Upper lobe of left lung (tissue), 6 donors: ENCODE measurements at regions not wholly inside any gene's neighbourhood (a gene's known extent, or its start where the extent isn't known, plus 50 kb on each side); places are given as distances from the start of the nearest gene placed in this dataset.

Source experiments
- ATAC-seq, 2 donors: fragments of 200-7000 bp; cut with Tn5 transposase; one replicate each; pipeline ENCODE4 v1.9.1; 2022; ENCODE audit warnings: mild to moderate bottlenecking in 2 of 2, moderate library complexity in 2 of 2; ENCODE audit not compliant: low FRiP score in 2 of 2
- DNase-seq, 2 donors: peaks; one replicate each; pipeline ENCODE4 v3.0.0-alpha.2; 2019 to 2020
- H3K27ac ChIP-seq, 4 donors: fragments of 200-600 bp; sonication (generic); one replicate each; pipeline ENCODE4 v1.5.1; 2016 to 2019
- H3K27me3 ChIP-seq, 4 donors: fragments of 200-600 bp; sonication (generic); one replicate each; pipeline ENCODE4 v1.5.1; 2017 to 2019
- H3K36me3 ChIP-seq, 4 donors: fragments of 200-600 bp; sonication (generic); one replicate each; pipeline ENCODE4 v1.5.1; 2016 to 2019
- H3K4me1 ChIP-seq, 4 donors: fragments of 200-600 bp; sonication (generic); one replicate each; pipeline ENCODE4 v1.5.1; 2018 to 2019
- H3K4me3 ChIP-seq, 4 donors: fragments of 200-600 bp; sonication (generic); one replicate each; pipeline ENCODE4 v1.5.1; 2017 to 2019; ENCODE audit warnings: mild to moderate bottlenecking in 2 of 4, moderate library complexity in 1 of 4
- H3K9me3 ChIP-seq, 4 donors: fragments of 200-600 bp; sonication (generic); one replicate each; pipeline ENCODE4 v1.5.1; 2018 to 2019
- CTCF ChIP-seq, 6 experiments: fragments of 450-650 bp in 4 of 6; fragments of 200-600 bp in 2 of 6; sonication (generic) in 2 of 6; IDR thresholded peaks; one replicate each; pipeline ENCODE4 v1.5.1; 2016 to 2019; ENCODE audit warnings: antibody characterized with exemption in 6 of 6
- EP300 ChIP-seq, 4 donors: sonication (generic); formaldehyde crosslinking; IDR thresholded peaks; one replicate each; pipeline ENCODE4 v1.5.1; 2017; ENCODE audit warnings: antibody characterized with exemption in 4 of 4, control low read depth in 2 of 4
- POLR2A ChIP-seq, 4 donors: fragments of 450-650 bp; IDR thresholded peaks; one replicate each; pipeline ENCODE4 v1.5.1; 2016 to 2017; ENCODE audit warnings: antibody characterized with exemption in 4 of 4, mild to moderate bottlenecking in 2 of 4
- POLR2AphosphoS5 ChIP-seq, 2 donors: sonication (generic); formaldehyde crosslinking; IDR thresholded peaks; one replicate each; pipeline ENCODE4 v1.5.1; 2017; ENCODE audit warnings: antibody characterized with exemption in 2 of 2
- whole genome bisulfite sequencing, 2 donors: methylation state at CpG; one replicate each; pipeline ENCODE4 v1.1.5; 2017 to 2018; 5-methylcytosine and 5-hydroxymethylcytosine counted together
- donor health status: DM: no; HTN: no; CAD: no; lungs with moderate emphysema.
- donor health status: DM: no; HTN: yes; CAD: no; lungs with severe emphysema.

- no peaks in the 10 kb centered on the region for H3K4me1 ChIP-seq
- H3K27ac ChIP-seq: no peak overlapping the region
- TF ChIP-seq CTCF (IDR thresholded peaks at IDR 0.05) (no peak), POLR2AphosphoS5 (IDR thresholded peaks at IDR 0.05) (no peak), EP300 (IDR thresholded peaks at IDR 0.05) (no peak), POLR2A (IDR thresholded peaks at IDR 0.05) (no peak)
- H3K36me3 ChIP-seq: no peaks in the 10 kb centered on the region
- peak in 1 of 2 donors; percentile 15 for DNase-seq
- no peak for ATAC-seq
- H3K27me3 ChIP-seq: no peaks in the 10 kb centered on the region
- H3K4me3 ChIP-seq: no peak overlapping the region
- no peaks in the 10 kb centered on the region for H3K9me3 ChIP-seq
- WGBS, 2 donors: 49 to 59% methylated on average over 2 of the region's 2 CpGs
Observed at GRCh38 chr16:66287416-66287815, 79.1 kb upstream of the CDH5 start.

- ATAC-seq (no peak), DNase-seq (peak in 1 of 2 donors; percentile 4)
- Histone ChIP-seq H3K27me3 (no peaks in the 10 kb centered on the region), H3K4me3 (no peak overlapping the region), H3K27ac (no peak overlapping the region), H3K36me3 (no peaks in the 10 kb centered on the region), H3K9me3 (no peaks in the 10 kb centered on the region), H3K4me1 (no peaks in the 10 kb centered on the region)
- 92 to 93% methylated on average over 9 of the region's 9 CpGs for whole genome bisulfite sequencing, 2 donors
- TF ChIP-seq POLR2AphosphoS5 (IDR thresholded peaks at IDR 0.05): no peak
- no peak for TF ChIP-seq POLR2A (IDR thresholded peaks at IDR 0.05)
- no peak for TF ChIP-seq EP300 (IDR thresholded peaks at IDR 0.05)
- TF ChIP-seq CTCF (IDR thresholded peaks at IDR 0.05): no peak
Observed at GRCh38 chr16:66286527-66286926, 80.0 kb upstream of the CDH5 start.

GRCh38 chr16:66278604-66279262 is 87.8 kb upstream of the CDH5 start:
- Histone ChIP-seq H3K4me1 (peaks cover 0 to 20% (median 9%) of the 10 kb centered on the region in 4 donors), H3K27me3 (no peaks in the 10 kb centered on the region), H3K4me3 (no peak overlapping the region), H3K36me3 (no peaks in the 10 kb centered on the region), H3K9me3 (peaks cover 0 to 6% (median 0%) of the 10 kb centered on the region in 4 donors), H3K27ac (peak overlapping the region; percentile 22 to 79 (median 58))
- TF ChIP-seq CTCF (IDR thresholded peaks at IDR 0.05) (peak in 1 of 6 experiments; percentile 28), POLR2A (IDR thresholded peaks at IDR 0.05) (no peak), POLR2AphosphoS5 (IDR thresholded peaks at IDR 0.05) (no peak)
- ATAC-seq (peak in 1 of 2 donors; percentile 79), DNase-seq (peak in 1 of 2 donors; percentile 58)
- WGBS, 2 donors: 90% methylated on average over 1 of the region's 1 CpG; no CpG with 5 or more reads in 1 of the 2 donors

- DNase-seq: peak in 1 of 2 donors; percentile 91
- Histone ChIP-seq H3K36me3 (no peaks in the 10 kb centered on the region), H3K9me3 (peaks cover 0 to 6% (median 0%) of the 10 kb centered on the region in 4 donors), H3K4me3 (no peak overlapping the region), H3K4me1 (peaks cover 0 to 20% (median 9%) of the 10 kb centered on the region in 4 donors), H3K27me3 (no peaks in the 10 kb centered on the region), H3K27ac (peak overlapping the region in 3 of 4 donors; percentile 53 to 79 (median 64))
- ATAC-seq: peak; percentile 57 to 94
- TF ChIP-seq CTCF (IDR thresholded peaks at IDR 0.05): no peak
- peak in 1 of 4 donors; percentile 71 for TF ChIP-seq EP300 (IDR thresholded peaks at IDR 0.05)
- TF ChIP-seq POLR2AphosphoS5 (IDR thresholded peaks at IDR 0.05): peak in 1 of 2 donors; percentile 48
- TF ChIP-seq POLR2A (IDR thresholded peaks at IDR 0.05): no peak
- WGBS, 2 donors: 54 to 60% methylated on average over 1 to 2 of the region's 2 CpGs
Observed at GRCh38 chr16:66278111-66278531, 88.4 kb upstream of the CDH5 start.
